Suprapubic skin (tissue), 4 donors: ENCODE measurements at regions not wholly inside any gene's neighbourhood (a gene's known extent, or its start where the extent isn't known, plus 50 kb on each side); places are given as distances from the start of the nearest gene placed in this dataset.

Experiments used
- DNase-seq, 2 donors: peaks; one replicate each; pipeline ENCODE4 v3.0.0-alpha.2; 2019; ENCODE audit warnings: low spot score in 2 of 2
- H3K27ac ChIP-seq: fragments of 200-600 bp; sonication (generic); one replicate; pipeline ENCODE4 v1.5.1; 2019
- H3K27me3 ChIP-seq: fragments of 200-600 bp; sonication (generic); one replicate; pipeline ENCODE4 v1.5.1; 2019
- H3K36me3 ChIP-seq: fragments of 200-600 bp; sonication (generic); one replicate; pipeline ENCODE4 v1.5.1; 2019
- H3K4me1 ChIP-seq: fragments of 200-600 bp; sonication (generic); one replicate; pipeline ENCODE4 v1.5.1; 2019
- H3K4me3 ChIP-seq: fragments of 200-600 bp; sonication (generic); one replicate; pipeline ENCODE4 v1.5.1; 2019; ENCODE audit warnings: mild to moderate bottlenecking
- H3K9me3 ChIP-seq: fragments of 200-600 bp; sonication (generic); one replicate; pipeline ENCODE4 v1.5.1; 2019
- EP300 ChIP-seq: sonication (generic); formaldehyde crosslinking; IDR thresholded peaks from one replicate; pipeline ENCODE4 v1.6.1; 2017; ENCODE audit warnings: antibody characterized with exemption
- POLR2A ChIP-seq, 2 donors: fragments of 450-650 bp; IDR thresholded peaks; one replicate each; pipeline ENCODE4 v1.6.1; 2017; ENCODE audit warnings: antibody characterized with exemption in 2 of 2, mild to moderate bottlenecking in 2 of 2, moderate library complexity in 2 of 2
- POLR2AphosphoS5 ChIP-seq, 3 donors: sonication (generic); formaldehyde crosslinking; IDR thresholded peaks; one replicate each; pipeline ENCODE4 v1.6.1; 2017; ENCODE audit warnings: antibody characterized with exemption in 3 of 3
- WGBS: methylation state at CpG from one replicate; pipeline ENCODE4 v1.1.5; 2018; 5-methylcytosine and 5-hydroxymethylcytosine counted together
- TF ChIP-seq, protein P1 (sequence below), 2 donors: fragments of 200-600 bp in 1 of 2; fragments of 450-650 bp in 1 of 2; sonication (generic) in 1 of 2; IDR thresholded peaks; one replicate each; pipeline ENCODE4 v1.5.1; 2016 to 2019; ENCODE audit warnings: antibody characterized with exemption in 2 of 2, mild to moderate bottlenecking in 1 of 2, moderate library complexity in 1 of 2

DNA sequence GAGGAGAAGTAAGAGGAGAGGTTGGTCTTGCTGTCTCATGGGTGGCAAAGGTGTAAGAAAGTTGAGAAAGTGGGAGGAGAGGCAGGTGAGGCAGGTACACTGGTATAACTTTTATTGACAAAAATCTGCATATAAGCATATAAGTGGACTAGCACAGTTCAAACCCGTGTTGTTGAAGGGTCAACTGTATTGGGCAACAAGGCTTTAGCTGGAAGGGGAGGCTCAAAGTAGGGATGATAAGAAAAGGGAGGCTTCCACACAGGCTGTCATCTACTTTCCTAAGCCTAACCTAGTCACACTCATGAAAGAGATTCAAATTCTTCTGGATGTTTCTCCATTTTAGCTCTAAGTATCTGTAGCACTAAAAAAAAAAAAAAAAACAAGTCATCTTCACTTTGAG is 188.1 kb upstream of the SEMA6D start:
- Histone ChIP-seq H3K4me3 (no peak overlapping the region), H3K9me3 (no peaks in the 10 kb centered on the region), H3K27ac (no peak overlapping the region), H3K27me3 (no peaks in the 10 kb centered on the region), H3K4me1 (no peaks in the 10 kb centered on the region), H3K36me3 (no peaks in the 10 kb centered on the region)
- TF ChIP-seq POLR2A (IDR thresholded peaks at IDR 0.05), result no peak
- TF ChIP-seq EP300, result no peak
- TF ChIP-seq, protein P1, sequence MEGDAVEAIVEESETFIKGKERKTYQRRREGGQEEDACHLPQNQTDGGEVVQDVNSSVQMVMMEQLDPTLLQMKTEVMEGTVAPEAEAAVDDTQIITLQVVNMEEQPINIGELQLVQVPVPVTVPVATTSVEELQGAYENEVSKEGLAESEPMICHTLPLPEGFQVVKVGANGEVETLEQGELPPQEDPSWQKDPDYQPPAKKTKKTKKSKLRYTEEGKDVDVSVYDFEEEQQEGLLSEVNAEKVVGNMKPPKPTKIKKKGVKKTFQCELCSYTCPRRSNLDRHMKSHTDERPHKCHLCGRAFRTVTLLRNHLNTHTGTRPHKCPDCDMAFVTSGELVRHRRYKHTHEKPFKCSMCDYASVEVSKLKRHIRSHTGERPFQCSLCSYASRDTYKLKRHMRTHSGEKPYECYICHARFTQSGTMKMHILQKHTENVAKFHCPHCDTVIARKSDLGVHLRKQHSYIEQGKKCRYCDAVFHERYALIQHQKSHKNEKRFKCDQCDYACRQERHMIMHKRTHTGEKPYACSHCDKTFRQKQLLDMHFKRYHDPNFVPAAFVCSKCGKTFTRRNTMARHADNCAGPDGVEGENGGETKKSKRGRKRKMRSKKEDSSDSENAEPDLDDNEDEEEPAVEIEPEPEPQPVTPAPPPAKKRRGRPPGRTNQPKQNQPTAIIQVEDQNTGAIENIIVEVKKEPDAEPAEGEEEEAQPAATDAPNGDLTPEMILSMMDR (IDR thresholded peaks at IDR 0.05), result no peak
- TF ChIP-seq POLR2AphosphoS5 (IDR thresholded peaks at IDR 0.05), result no peak
- WGBS, result 91% methylated on average over 1 of the region's 1 CpG
- no peak for DNase-seq

DNA sequence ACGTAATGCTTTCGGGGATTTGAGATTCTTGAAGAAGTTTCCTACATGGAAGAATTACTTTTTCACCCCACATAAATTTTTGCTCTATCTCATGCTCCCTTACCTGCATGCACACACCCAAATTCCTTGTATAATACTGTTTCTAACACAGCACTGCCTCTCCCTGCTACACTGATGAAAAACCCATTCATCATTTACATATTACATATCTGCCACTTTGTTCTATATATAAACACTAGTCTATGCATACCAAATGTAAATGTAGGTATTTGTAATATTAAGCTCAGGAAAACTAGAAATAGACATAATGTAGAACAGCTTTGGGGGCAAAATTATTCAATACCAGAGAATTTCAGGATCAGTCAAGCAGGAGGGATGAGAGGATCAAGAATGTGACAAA is 182.6 kb upstream of the SEMA6D start:
- Histone ChIP-seq H3K27me3 (no peaks in the 10 kb centered on the region), H3K4me3 (no peak overlapping the region), H3K27ac (no peak overlapping the region), H3K4me1 (no peaks in the 10 kb centered on the region), H3K36me3 (no peaks in the 10 kb centered on the region), H3K9me3 (no peaks in the 10 kb centered on the region)
- no peak for DNase-seq
- WGBS, result 90% methylated on average over 2 of the region's 2 CpGs
- TF ChIP-seq, protein P1 (IDR thresholded peaks at IDR 0.05), result no peak
- no peak for TF ChIP-seq POLR2AphosphoS5 (IDR thresholded peaks at IDR 0.05)
- TF ChIP-seq POLR2A (IDR thresholded peaks at IDR 0.05), result no peak
- no peak for TF ChIP-seq EP300

DNA sequence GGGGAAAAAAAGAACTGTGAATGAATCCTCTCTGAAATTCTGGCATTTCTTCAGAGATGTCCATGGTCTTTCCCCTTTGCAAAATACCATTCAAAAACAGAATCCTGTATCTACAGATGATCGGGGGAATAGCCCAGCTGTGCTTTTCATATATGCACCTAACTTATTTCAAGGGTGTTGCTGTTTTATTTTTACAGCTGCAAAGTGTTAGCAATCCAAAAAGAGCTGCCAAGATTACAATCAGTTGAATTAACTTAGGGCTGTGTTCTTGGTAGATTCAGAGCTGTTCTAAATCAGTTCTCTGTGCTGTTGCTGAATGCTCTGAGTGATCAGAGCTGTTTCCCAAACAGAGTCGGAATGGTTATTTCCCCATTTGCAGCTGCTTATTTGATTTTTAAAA is 175.7 kb upstream of the SEMA6D start:
- WGBS, result 25% methylated on average over 2 of the region's 2 CpGs

DNA sequence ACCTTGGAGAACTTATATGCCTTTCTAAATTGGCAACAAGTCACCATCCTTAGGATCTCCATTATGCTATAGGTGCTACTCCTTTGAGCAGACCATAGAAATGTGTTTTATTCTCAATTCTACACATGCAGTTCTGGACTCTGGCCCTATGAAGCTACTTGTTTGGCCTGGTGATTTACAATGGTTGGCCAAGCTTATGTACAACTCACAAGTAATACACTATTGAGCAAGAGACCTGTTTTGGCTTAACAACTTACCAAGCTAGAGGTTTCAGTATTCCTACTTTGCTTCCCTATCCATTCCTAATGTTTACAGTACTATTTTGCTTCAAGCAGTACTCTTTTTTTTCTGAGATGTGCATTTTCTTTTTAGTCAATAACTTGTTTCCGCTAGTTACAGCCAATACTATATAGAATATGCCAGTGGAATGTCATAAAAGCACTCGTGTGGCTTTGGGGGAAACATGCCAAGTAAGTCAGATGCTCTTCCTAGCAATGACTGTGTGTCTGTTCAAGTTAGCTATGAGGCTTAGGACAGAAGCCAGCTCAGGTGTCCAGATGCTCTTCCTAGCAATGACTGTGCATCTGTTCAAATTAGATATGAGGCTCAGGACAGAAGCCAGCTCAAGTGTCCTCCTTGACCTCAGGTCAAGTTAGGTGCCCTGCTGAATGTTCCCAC is 174.9 kb upstream of the SEMA6D start:
- TF ChIP-seq POLR2AphosphoS5 (IDR thresholded peaks at IDR 0.05) (no peak), EP300 (no peak), POLR2A (IDR thresholded peaks at IDR 0.05) (no peak)
- TF ChIP-seq, protein P1 (IDR thresholded peaks at IDR 0.05), result no peak
- no peak for DNase-seq
- no peaks in the 10 kb centered on the region for H3K4me1 ChIP-seq
- no peak overlapping the region for H3K27ac ChIP-seq
- 41% methylated on average over 2 of the region's 2 CpGs for WGBS
- no peaks in the 10 kb centered on the region for H3K27me3 ChIP-seq
- H3K9me3 ChIP-seq, result no peaks in the 10 kb centered on the region
- no peak overlapping the region for H3K4me3 ChIP-seq
- no peaks in the 10 kb centered on the region for H3K36me3 ChIP-seq

More for the DNA sequence above, 175.7 kb upstream of the SEMA6D start:
- Histone ChIP-seq H3K4me3 (no peak overlapping the region), H3K36me3 (no peaks in the 10 kb centered on the region), H3K9me3 (no peaks in the 10 kb centered on the region), H3K27ac (no peak overlapping the region), H3K27me3 (no peaks in the 10 kb centered on the region), H3K4me1 (no peaks in the 10 kb centered on the region)
- TF ChIP-seq POLR2AphosphoS5 (IDR thresholded peaks at IDR 0.05) (no peak), EP300 (no peak), POLR2A (IDR thresholded peaks at IDR 0.05) (no peak)
- TF ChIP-seq, protein P1 (IDR thresholded peaks at IDR 0.05), result no peak
- DNase-seq, result no peak

DNA sequence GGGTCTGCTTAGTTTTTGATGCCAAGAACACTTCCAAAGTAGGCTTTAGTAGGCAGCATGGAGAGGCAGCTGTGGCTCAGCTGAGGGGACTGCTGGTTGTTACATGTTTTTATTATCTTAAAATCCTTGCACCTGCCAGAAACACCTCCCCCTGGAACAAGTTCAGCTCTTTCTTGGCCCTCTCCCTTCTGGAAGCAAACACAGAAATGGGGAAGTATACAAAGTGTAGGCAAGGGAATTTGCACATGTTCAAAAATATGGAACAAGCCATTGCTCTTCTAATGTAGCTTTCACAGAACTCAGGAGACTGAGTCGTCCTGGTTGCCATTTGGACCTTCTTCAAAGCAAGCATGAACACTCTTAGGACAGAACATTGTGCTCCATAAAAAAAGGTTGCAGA is 169.1 kb upstream of the SEMA6D start:
- Histone ChIP-seq H3K27ac (no peak overlapping the region), H3K4me1 (no peaks in the 10 kb centered on the region), H3K27me3 (no peaks in the 10 kb centered on the region), H3K4me3 (no peak overlapping the region), H3K36me3 (no peaks in the 10 kb centered on the region), H3K9me3 (no peaks in the 10 kb centered on the region)
- 33% methylated on average over 1 of the region's 1 CpG for WGBS
- no peak for TF ChIP-seq EP300
- no peak for TF ChIP-seq POLR2AphosphoS5 (IDR thresholded peaks at IDR 0.05)
- TF ChIP-seq, protein P1 (IDR thresholded peaks at IDR 0.05), result no peak
- TF ChIP-seq POLR2A (IDR thresholded peaks at IDR 0.05), result no peak
- DNase-seq, result no peak
